ENCODE measurements at regions not wholly inside any gene's neighbourhood (a gene's known extent, or its start where the extent isn't known, plus 50 kb on each side); places are given as distances from the start of the nearest gene placed in this dataset.

DNA sequence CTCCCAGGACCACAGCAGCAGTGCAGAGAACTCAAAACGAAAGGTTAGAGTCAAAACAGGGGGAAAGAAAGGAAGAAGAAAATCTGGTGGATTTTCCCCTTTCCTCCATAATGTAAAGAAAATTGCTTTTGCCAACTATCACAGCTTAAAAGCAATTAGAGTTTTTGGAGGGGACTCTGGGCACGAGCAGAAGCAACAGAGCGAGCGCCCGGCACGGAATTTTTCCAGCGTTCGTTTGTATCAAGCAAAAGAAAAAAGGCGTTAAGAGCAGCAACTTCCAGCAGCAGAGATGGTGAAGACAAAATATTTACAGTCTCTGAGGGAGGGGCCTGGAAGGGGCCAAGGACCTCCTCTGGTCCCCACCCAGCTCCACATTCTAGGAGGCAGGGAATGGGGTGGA is 174.9 kb upstream of the LINGO1 start:
- TF ChIP-seq POLR2AphosphoS5 (IDR thresholded peaks at IDR 0.05; ENCODE audit: low read depth, low read length) (no peak), TAF1 (IDR thresholded peaks at IDR 0.05; ENCODE audit: borderline replicate concordance, insufficient read depth, low read length) (no peak)

Measured in PFSK-1 (cell line).